SK-N-SH (cell line): ENCODE measurements at regions not wholly inside any gene's neighbourhood (a gene's known extent, or its start where the extent isn't known, plus 50 kb on each side); places are given as distances from the start of the nearest gene placed in this dataset.

Experiments used
- CTCF ChIP-seq: fragments of 200-600 bp; sonication (generic); IDR thresholded peaks from 2 replicates; pipeline ENCODE4 v1.6.1; 2017; ENCODE audit warnings: antibody characterized with exemption, mild to moderate bottlenecking, moderate library complexity
- EP300 ChIP-seq, 2 experiments: IDR thresholded peaks; 2 replicates each; pipeline versions ENCODE4 v1.4.0 to v1.6.1; 2012; ENCODE audit warnings: borderline replicate concordance in 1 of 2, low read depth in 1 of 2, low read length in 1 of 2
- EZH2phosphoT487 ChIP-seq: fragments of 200-600 bp; sonication (generic); IDR thresholded peaks from 2 replicates; pipeline ENCODE4 v1.6.1; 2017; ENCODE audit warnings: low read depth, mixed run types, mild to moderate bottlenecking, antibody characterized with exemption, moderate library complexity, borderline replicate concordance
- MAX ChIP-seq: IDR thresholded peaks from 2 replicates; pipeline ENCODE4 v1.4.0; 2012; ENCODE audit warnings: low read depth
- POLR2AphosphoS5 ChIP-seq: IDR thresholded peaks from 2 replicates; pipeline ENCODE4 v1.6.1; 2012; ENCODE audit warnings: low read depth, low read length
- REST ChIP-seq: IDR thresholded peaks from 2 replicates; pipeline ENCODE4 v1.6.1; 2012; ENCODE audit warnings: mild to moderate bottlenecking, low read depth, low read length, moderate library complexity
- TAF1 ChIP-seq: IDR thresholded peaks from 2 replicates; pipeline ENCODE4 v1.6.1; 2012; ENCODE audit warnings: low read depth, mild to moderate bottlenecking, low read length, moderate library complexity, borderline replicate concordance
- TF ChIP-seq, protein P1 (sequence below): IDR thresholded peaks from 2 replicates; pipeline ENCODE4; 2012

GRCh38 chr2:67930156-67930555, 132.6 kb downstream of the C1D start:
- TF ChIP-seq CTCF (no peak), POLR2AphosphoS5 (no peak), EZH2phosphoT487 (no peak), EP300 (IDR thresholded peaks at IDR 0.05; ENCODE audit: borderline replicate concordance in 1 of 2, low read depth in 1 of 2, low read length in 1 of 2) (no peak), REST (no peak), MAX (no peak), TAF1 (no peak)
- TF ChIP-seq, protein P1, sequence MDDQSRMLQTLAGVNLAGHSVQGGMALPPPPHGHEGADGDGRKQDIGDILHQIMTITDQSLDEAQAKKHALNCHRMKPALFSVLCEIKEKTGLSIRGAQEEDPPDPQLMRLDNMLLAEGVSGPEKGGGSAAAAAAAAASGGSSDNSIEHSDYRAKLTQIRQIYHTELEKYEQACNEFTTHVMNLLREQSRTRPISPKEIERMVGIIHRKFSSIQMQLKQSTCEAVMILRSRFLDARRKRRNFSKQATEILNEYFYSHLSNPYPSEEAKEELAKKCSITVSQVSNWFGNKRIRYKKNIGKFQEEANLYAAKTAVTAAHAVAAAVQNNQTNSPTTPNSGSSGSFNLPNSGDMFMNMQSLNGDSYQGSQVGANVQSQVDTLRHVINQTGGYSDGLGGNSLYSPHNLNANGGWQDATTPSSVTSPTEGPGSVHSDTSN: no peak
